ENCODE measurements at regions not wholly inside any gene's neighbourhood (a gene's known extent, or its start where the extent isn't known, plus 50 kb on each side); places are given as distances from the start of the nearest gene placed in this dataset.

GRCh38 chr2:128380961-128381938, 62.6 kb upstream of the HS6ST1 start:
- no peak for DNase-seq

GRCh38 chr2:128384446-128384845, 65.8 kb upstream of the HS6ST1 start:
- DNase-seq, result no peak

- DNase-seq, result no peak
Observed at GRCh38 chr2:128384956-128385355, 66.3 kb upstream of the HS6ST1 start.

- no peak for DNase-seq
Observed at GRCh38 chr2:128385365-128385764, 66.7 kb upstream of the HS6ST1 start.

GRCh38 chr2:128386066-128386465, 67.4 kb upstream of the HS6ST1 start:
- DNase-seq, result no peak

- DNase-seq, result no peak
Observed at GRCh38 chr2:128388499-128388941, 69.9 kb upstream of the HS6ST1 start.

- DNase-seq, result no peak
Observed at GRCh38 chr2:128389388-128390086, 70.9 kb upstream of the HS6ST1 start.

GRCh38 chr2:128390256-128390990, 71.8 kb upstream of the HS6ST1 start:
- DNase-seq, result no peak

GRCh38 chr2:128390991-128391630, 72.4 kb upstream of the HS6ST1 start:
- no peak for DNase-seq

- no peak for DNase-seq
Observed at GRCh38 chr2:128391679-128392078, 73.0 kb upstream of the HS6ST1 start.

GRCh38 chr2:128392207-128392606, 73.5 kb upstream of the HS6ST1 start:
- DNase-seq, result no peak

- DNase-seq, result no peak
Observed at GRCh38 chr2:128394007-128394730, 75.5 kb upstream of the HS6ST1 start.

GRCh38 chr2:128395196-128395595, 76.5 kb upstream of the HS6ST1 start:
- DNase-seq, result no peak

GRCh38 chr2:128395640-128396499, 77.2 kb upstream of the HS6ST1 start:
- DNase-seq, result no peak

GRCh38 chr2:128396500-128396891, 77.8 kb upstream of the HS6ST1 start:
- DNase-seq, result no peak

- DNase-seq, result no peak
Observed at GRCh38 chr2:128396946-128397345, 78.3 kb upstream of the HS6ST1 start.

- DNase-seq, result no peak
Observed at GRCh38 chr2:128399256-128399655, 80.6 kb upstream of the HS6ST1 start.

- no peak for DNase-seq
Observed at GRCh38 chr2:128399690-128400291, 81.1 kb upstream of the HS6ST1 start.

- no peak for DNase-seq
Observed at GRCh38 chr2:128401680-128402079, 83.0 kb upstream of the HS6ST1 start.

- no peak for DNase-seq
Observed at GRCh38 chr2:128402911-128403670, 84.4 kb upstream of the HS6ST1 start.

Data from activated CD8-positive, alpha-beta memory T cell treated with anti-CD3 and anti-CD28 coated beads, Interleukin-2, amount 50 U/mL, for 48 hours (primary cell).